ENCODE measurements at regions not wholly inside any gene's neighbourhood (a gene's known extent, or its start where the extent isn't known, plus 50 kb on each side); places are given as distances from the start of the nearest gene placed in this dataset.
"Not testable (repeated sequence)": the region's sequence is repeated elsewhere in the genome, so short reads cannot be mapped to it uniquely, and the experiment has no call there.

- TF ChIP-seq POLR2A (IDR thresholded peaks at IDR 0.05; ENCODE audit: extremely low read depth, insufficient read length) (no peak), MAX (IDR thresholded peaks at IDR 0.05; ENCODE audit: low read depth, low read length) (no peak), CTCF (IDR thresholded peaks at IDR 0.05; ENCODE audit: low read depth, low read length) (no peak), MYC (IDR thresholded peaks at IDR 0.05; ENCODE audit: low read depth, low read length) (no peak)
- H3K4me3 ChIP-seq (ENCODE audit: low read depth, low read length), result no peak overlapping the region
- DNase-seq (ENCODE audit: low read depth), result no peak
These were observed 113.5 kb upstream of the TNPO1 start for GRCh38 chr5:72702881-72703434.

GRCh38 chr5:72702105-72702504, 114.4 kb upstream of the TNPO1 start:
- DNase-seq (ENCODE audit: low read depth); H3K4me3 ChIP-seq (ENCODE audit: low read depth, low read length): not testable (repeated sequence)

- TF ChIP-seq POLR2A (IDR thresholded peaks at IDR 0.05; ENCODE audit: extremely low read depth, insufficient read length), result no peak
- no peak for TF ChIP-seq MYC (IDR thresholded peaks at IDR 0.05; ENCODE audit: low read depth, low read length)
- TF ChIP-seq CTCF (IDR thresholded peaks at IDR 0.05; ENCODE audit: low read depth, low read length), result no peak
- no peak for TF ChIP-seq MAX (IDR thresholded peaks at IDR 0.05; ENCODE audit: low read depth, low read length)
- no peak for DNase-seq (ENCODE audit: low read depth)
- H3K4me3 ChIP-seq (ENCODE audit: low read depth, low read length), result no peak overlapping the region
These were observed 118.0 kb upstream of the TNPO1 start for GRCh38 chr5:72698481-72698880.

- TF ChIP-seq MAX (IDR thresholded peaks at IDR 0.05; ENCODE audit: low read depth, low read length), result no peak
- no peak for TF ChIP-seq POLR2A (IDR thresholded peaks at IDR 0.05; ENCODE audit: extremely low read depth, insufficient read length)
- TF ChIP-seq MYC (IDR thresholded peaks at IDR 0.05; ENCODE audit: low read depth, low read length), result no peak
- no peak for TF ChIP-seq CTCF (IDR thresholded peaks at IDR 0.05; ENCODE audit: low read depth, low read length)
- DNase-seq (ENCODE audit: low read depth), result no peak
These were observed 118.8 kb upstream of the TNPO1 start for GRCh38 chr5:72697622-72698021.

GRCh38 chr5:72695659-72696058, 120.8 kb upstream of the TNPO1 start:
- no peak for TF ChIP-seq MYC (IDR thresholded peaks at IDR 0.05; ENCODE audit: low read depth, low read length)
- no peak for TF ChIP-seq MAX (IDR thresholded peaks at IDR 0.05; ENCODE audit: low read depth, low read length)
- TF ChIP-seq CTCF (IDR thresholded peaks at IDR 0.05; ENCODE audit: low read depth, low read length), result no peak
- TF ChIP-seq POLR2A (IDR thresholded peaks at IDR 0.05; ENCODE audit: extremely low read depth, insufficient read length), result no peak
- no peak overlapping the region for H3K4me3 ChIP-seq (ENCODE audit: low read depth, low read length)
- no peak for DNase-seq (ENCODE audit: low read depth)

More at GRCh38 chr5:72697622-72698021, 118.8 kb upstream of the TNPO1 start:
- H3K4me3 ChIP-seq (ENCODE audit: low read depth, low read length), result no peak overlapping the region

- H3K4me3 ChIP-seq (ENCODE audit: low read depth, low read length), result no peak overlapping the region
- TF ChIP-seq MAX (IDR thresholded peaks at IDR 0.05; ENCODE audit: low read depth, low read length), result no peak
- TF ChIP-seq CTCF (IDR thresholded peaks at IDR 0.05; ENCODE audit: low read depth, low read length), result no peak
- no peak for TF ChIP-seq MYC (IDR thresholded peaks at IDR 0.05; ENCODE audit: low read depth, low read length)
- TF ChIP-seq POLR2A (IDR thresholded peaks at IDR 0.05; ENCODE audit: extremely low read depth, insufficient read length), result no peak
- DNase-seq (ENCODE audit: low read depth), result no peak
These were observed 121.6 kb upstream of the TNPO1 start for GRCh38 chr5:72694856-72695255.
